Neural progenitor cell (in vitro differentiated cells): ENCODE measurements at regions not wholly inside any gene's neighbourhood (a gene's known extent, or its start where the extent isn't known, plus 50 kb on each side); places are given as distances from the start of the nearest gene placed in this dataset.
A peak's percentile ranks its signal among the peaks of the same experiment; 100 is the strongest.

Source experiments
- DNase-seq: peaks from one replicate; pipeline ENCODE4 v3.0.0-alpha.2; 2016; ENCODE audit warnings: low spot score
- H2AFZ ChIP-seq: fragments of 200-600 bp; sonication (generic); replicated peaks from 2 replicates; pipeline ENCODE4 v1.6.1; 2016; ENCODE audit warnings: antibody characterized with exemption
- H3F3A ChIP-seq: fragments of 200-600 bp; sonication (generic); 2 replicates; pipeline ENCODE4 v1.6.1; 2016; ENCODE audit warnings: antibody characterized with exemption, low read depth
- H3K27ac ChIP-seq: fragments of 200-600 bp; sonication (generic); 2 replicates; pipeline ENCODE4 v1.5.1; 2016; ENCODE audit warnings: mild to moderate bottlenecking
- H3K27me3 ChIP-seq: fragments of 200-600 bp; sonication (generic); 2 replicates; pipeline ENCODE4 v1.6.1; 2016; ENCODE audit warnings: mild to moderate bottlenecking, moderate library complexity
- H3K36me3 ChIP-seq: fragments of 200-600 bp; sonication (generic); 2 replicates; pipeline ENCODE4 v1.5.1; 2016
- H3K4me1 ChIP-seq: fragments of 200-600 bp; sonication (generic); 2 replicates; pipeline ENCODE4 v1.6.1; 2016; ENCODE audit warnings: mixed run types
- H3K4me2 ChIP-seq: fragments of 200-600 bp; sonication (generic); 2 replicates; pipeline ENCODE4 v1.6.1; 2016
- H3K4me3 ChIP-seq: fragments of 200-600 bp; sonication (generic); 2 replicates; pipeline ENCODE4 v1.5.1; 2016
- H3K79me2 ChIP-seq: fragments of 200-600 bp; sonication (generic); 2 replicates; pipeline ENCODE4 v1.6.1; 2016; ENCODE audit warnings: low read depth
- H3K9ac ChIP-seq: fragments of 200-600 bp; sonication (generic); 2 replicates; pipeline ENCODE4 v1.6.1; 2016
- H3K9me3 ChIP-seq: fragments of 200-600 bp; sonication (generic); 2 replicates; pipeline ENCODE4 v1.5.1; 2016; ENCODE audit warnings: low read depth
- H4K20me1 ChIP-seq: fragments of 200-600 bp; sonication (generic); 2 replicates; pipeline ENCODE4 v1.6.1; 2016; ENCODE audit warnings: low read depth
- H3K27ac Mint-ChIP-seq: 3 replicates; pipeline ENCODE4 v1.8.0; 2021; ENCODE audit warnings: mixed read lengths
- H3K27me3 Mint-ChIP-seq: 2 replicates; pipeline ENCODE4 v1.8.0; 2022; ENCODE audit warnings: low read depth, mild to moderate bottlenecking, inconsistent platforms, moderate library complexity, mixed read lengths; ENCODE audit not compliant: insufficient read depth
- H3K36me3 Mint-ChIP-seq: 3 replicates; pipeline ENCODE4 v1.8.0; 2021; ENCODE audit warnings: mixed read lengths
- H3K4me1 Mint-ChIP-seq: 3 replicates; pipeline ENCODE4 v1.8.0; 2021; ENCODE audit warnings: mixed read lengths
- H3K4me3 Mint-ChIP-seq: 3 replicates; pipeline ENCODE4 v1.8.0; 2021; ENCODE audit warnings: mild to moderate bottlenecking, moderate library complexity, mixed read lengths
- H3K9me3 Mint-ChIP-seq: 3 replicates; pipeline ENCODE4 v1.8.0; 2020; ENCODE audit warnings: mixed read lengths
- CTCF ChIP-seq: fragments of 200-600 bp; sonication (generic); IDR thresholded peaks from 2 replicates; pipeline ENCODE4 v1.5.1; 2017; ENCODE audit warnings: antibody characterized with exemption, mild to moderate bottlenecking
- EZH2 ChIP-seq: fragments of 200-600 bp; sonication (generic); IDR thresholded peaks from 2 replicates; pipeline ENCODE4 v1.6.1; 2017; ENCODE audit warnings: antibody characterized with exemption, mild to moderate bottlenecking, moderate library complexity
- EZH2phosphoT487 ChIP-seq: fragments of 200-600 bp; sonication (generic); IDR thresholded peaks from 2 replicates; pipeline ENCODE4 v1.6.1; 2017; ENCODE audit warnings: antibody characterized with exemption

- H3K27me3 ChIP-seq: no peaks in the 10 kb centered on the region
- H3K9ac ChIP-seq: no peak overlapping the region
- H3K9me3 ChIP-seq: no peaks in the 10 kb centered on the region
- peak overlapping the region; percentile 4 for H3K4me3 ChIP-seq
- H3K4me2 ChIP-seq: peak overlapping the region; percentile 59
- Mint-ChIP-seq H3K4me3 (peak overlapping the region; percentile 65), H3K36me3 (no peaks in the 10 kb centered on the region), H3K27me3 (no peaks in the 10 kb centered on the region), H3K4me1 (peaks cover 42% of the 10 kb centered on the region), H3K9me3 (no peaks in the 10 kb centered on the region), H3K27ac (peak overlapping the region; percentile 95)
- TF ChIP-seq CTCF: no peak
- no peak for TF ChIP-seq EZH2phosphoT487
- H3K4me1 ChIP-seq: peaks cover 40% of the 10 kb centered on the region
- no peaks in the 10 kb centered on the region for H3K36me3 ChIP-seq
- H4K20me1 ChIP-seq: no peaks in the 10 kb centered on the region
- no peak overlapping the region for H2AFZ ChIP-seq
- no peaks in the 10 kb centered on the region for H3K79me2 ChIP-seq
- H3F3A ChIP-seq: peaks cover 20% of the 10 kb centered on the region
- peak; percentile 87 for DNase-seq
- H3K27ac ChIP-seq: peak overlapping the region; percentile 76
These were observed 189.6 kb upstream of the TNP1 start for GRCh38 chr2:217049422-217049821.

- Histone ChIP-seq H2AFZ (no peak overlapping the region), H3K9ac (no peak overlapping the region), H4K20me1 (no peaks in the 10 kb centered on the region), H3K9me3 (no peaks in the 10 kb centered on the region), H3K4me1 (peaks cover 38% of the 10 kb centered on the region), H3K4me3 (no peak overlapping the region), H3K27ac (peak overlapping the region; percentile 76), H3K79me2 (no peaks in the 10 kb centered on the region), H3K27me3 (no peaks in the 10 kb centered on the region), H3K4me2 (peak overlapping the region; percentile 59), H3K36me3 (no peaks in the 10 kb centered on the region), H3F3A (peaks cover 20% of the 10 kb centered on the region)
- Mint-ChIP-seq H3K9me3 (no peaks in the 10 kb centered on the region), H3K27me3 (no peaks in the 10 kb centered on the region), H3K27ac (peak overlapping the region; percentile 42), H3K4me3 (no peak overlapping the region), H3K4me1 (peaks cover 41% of the 10 kb centered on the region), H3K36me3 (no peaks in the 10 kb centered on the region)
- DNase-seq: peak; percentile 9
- TF ChIP-seq CTCF (no peak), EZH2 (no peak), EZH2phosphoT487 (no peak)
These were observed 188.9 kb upstream of the TNP1 start for GRCh38 chr2:217048730-217049129.

- Histone ChIP-seq H4K20me1 (no peaks in the 10 kb centered on the region), H3K4me3 (no peak overlapping the region), H3K9me3 (no peaks in the 10 kb centered on the region), H3F3A (peaks cover 20% of the 10 kb centered on the region), H2AFZ (no peak overlapping the region), H3K27ac (no peak overlapping the region), H3K4me2 (peak overlapping the region; percentile 17), H3K79me2 (no peaks in the 10 kb centered on the region), H3K36me3 (no peaks in the 10 kb centered on the region), H3K27me3 (no peaks in the 10 kb centered on the region), H3K4me1 (peaks cover 38% of the 10 kb centered on the region), H3K9ac (no peak overlapping the region)
- Mint-ChIP-seq H3K4me3 (no peak overlapping the region), H3K9me3 (no peaks in the 10 kb centered on the region), H3K27me3 (no peaks in the 10 kb centered on the region), H3K27ac (peak overlapping the region; percentile 35), H3K36me3 (no peaks in the 10 kb centered on the region), H3K4me1 (peaks cover 41% of the 10 kb centered on the region)
- DNase-seq: no peak
- TF ChIP-seq EZH2 (no peak), CTCF (no peak), EZH2phosphoT487 (no peak)
These were observed 187.8 kb upstream of the TNP1 start for GRCh38 chr2:217047631-217048030.
